ENCODE measurements at regions not wholly inside any gene's neighbourhood (a gene's known extent, or its start where the extent isn't known, plus 50 kb on each side); places are given as distances from the start of the nearest gene placed in this dataset.
"Not testable (repeated sequence)": the region's sequence is repeated elsewhere in the genome, so short reads cannot be mapped to it uniquely, and the experiment has no call there.

DNA sequence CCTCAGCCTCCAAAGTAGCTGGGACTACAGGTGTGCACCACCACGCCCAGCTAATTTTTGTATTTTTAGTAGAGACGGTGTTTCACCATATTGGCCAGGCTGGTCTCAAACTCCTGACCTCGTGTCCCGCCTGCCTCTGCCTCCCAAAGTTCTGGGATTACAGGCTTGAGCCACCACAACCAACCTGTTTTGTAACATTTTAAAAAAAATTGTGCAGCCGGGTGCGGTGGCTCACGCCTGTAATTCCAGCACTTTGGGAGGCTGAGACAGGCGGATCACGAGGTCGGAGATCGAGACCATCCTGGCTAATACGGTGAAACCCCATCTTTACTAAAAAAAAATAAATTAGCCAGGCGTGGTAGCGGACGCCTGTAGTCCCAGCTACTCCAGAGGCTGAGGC, 122.5 kb downstream of the PABPC4L start:
- H4K8ac ChIP-seq (ENCODE audit: low read depth in 2 of 2, low read length in 2 of 2); dilution Hi-C loops (cut with HindIII; ENCODE audit: low sequenced_read_pairs, unreplicated experiment); BruUV-seq (replicated peaks); H4K5ac ChIP-seq (ENCODE audit: low read depth, low read length); H3K9me3 ChIP-seq (ENCODE audit: control insufficient read depth, insufficient read depth, low read length); in situ Hi-C loops (cut with MboI; ENCODE audit: low sequenced_read_pairs); H2AFZ ChIP-seq (replicated peaks; ENCODE audit: low read length, poor library complexity); H2BK20ac ChIP-seq (ENCODE audit: low read depth, low read length); H3K27me3 ChIP-seq (ENCODE audit: control insufficient read depth, insufficient read depth, low read length); H3K56ac ChIP-seq (ENCODE audit: extremely low read depth, insufficient read depth, low read length); H4K20me1 ChIP-seq (ENCODE audit: insufficient read depth, low read length); H2AK9ac ChIP-seq (replicated peaks; ENCODE audit: low read depth, low read length, poor library complexity); H3K14ac ChIP-seq (replicated peaks; ENCODE audit: low read depth, low read length); H2AK5ac ChIP-seq (ENCODE audit: low read depth, low read length); ATAC-seq (ENCODE audit: low read depth); H2BK15ac ChIP-seq (ENCODE audit: low read depth, low read length); H3K18ac ChIP-seq (ENCODE audit: low read depth, low read length); H3K4me2 ChIP-seq (ENCODE audit: low read depth, low read length); H3K4me3 ChIP-seq (ENCODE audit: insufficient read depth, low read depth, low read length); DNase-seq; intact Hi-C loops (cut with micrococcal nuclease); H3K9ac ChIP-seq (ENCODE audit: low read depth, low read length); CTCF ChIA-PET; H3K27ac ChIP-seq (ENCODE audit: insufficient read depth, low read length); H3K9me1 ChIP-seq (ENCODE audit: insufficient read depth, low read length); H3K4ac ChIP-seq (ENCODE audit: low read depth, low read length); H3K79me1 ChIP-seq (ENCODE audit: low read depth in 1 of 2, low read length in 2 of 2); H3K4me1 ChIP-seq (ENCODE audit: control insufficient read depth, insufficient read depth, low read length); POLR2A ChIA-PET (ENCODE audit: unreplicated experiment); H4K91ac ChIP-seq (ENCODE audit: insufficient read depth, low read depth, low read length); H3K23ac ChIP-seq (ENCODE audit: low read depth, low read length); H2BK5ac ChIP-seq (ENCODE audit: low read depth, low read length, poor library complexity, severe bottlenecking); H2BK120ac ChIP-seq (ENCODE audit: low read depth, low read length); H3K36me3 ChIP-seq (ENCODE audit: control insufficient read depth, insufficient read depth, low read length): not testable (repeated sequence)
- 65% methylated on average over 2 of the region's 15 CpGs; no CpG with 5 or more reads in 1 of the 2 experiments for WGBS, 2 experiments (ENCODE audit: extremely low coverage in 2 of 2, insufficient read length in 1 of 2)

All from IMR-90 (cell line).